ENCODE measurements at regions not wholly inside any gene's neighbourhood (a gene's known extent, or its start where the extent isn't known, plus 50 kb on each side); places are given as distances from the start of the nearest gene placed in this dataset.

DNA sequence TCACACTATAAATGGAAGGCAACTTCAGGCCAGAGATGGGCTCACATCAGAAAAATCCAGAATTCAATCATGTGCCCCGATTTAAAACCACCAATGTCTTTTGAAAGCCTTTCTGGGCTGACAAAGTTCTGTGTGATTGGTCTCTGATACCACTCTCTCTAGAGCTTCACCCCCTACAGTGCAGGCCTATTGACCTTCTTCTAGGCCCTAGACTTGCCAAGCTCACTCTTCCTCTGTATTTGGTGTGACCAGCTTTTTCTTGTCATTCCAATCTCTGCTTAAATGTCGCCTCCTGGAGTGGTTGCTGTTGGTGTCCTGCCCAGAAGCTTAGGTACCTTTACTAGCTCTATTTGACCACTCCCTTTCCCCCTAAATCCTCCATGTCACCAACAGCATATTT lies 78.7 kb downstream of the GCNT4 start:
- H3K79me2 ChIP-seq (ENCODE audit: insufficient read depth, low read length) = no peaks in the 10 kb centered on the region
- BruUV-seq (replicated peaks) = no TSS peak
- peaks cover 0 to 2% of the 10 kb centered on the region in 2 experiments; a peak in 2 of 4 replicates for H3K4me1 ChIP-seq (ENCODE audit: control insufficient read depth in 1 of 2, insufficient read depth in 2 of 2, low read length in 2 of 2)
- H3K9ac ChIP-seq (ENCODE audit: low read length) = no peak overlapping the region
- DNase-seq (ENCODE audit: low read depth, low spot score) (no peak), ATAC-seq (no peak)
- no peak overlapping the region for H3K27ac ChIP-seq (ENCODE audit: low read depth, low read length)
- H3K4me3 ChIP-seq (replicated peaks in 1 of 2; ENCODE audit: low read depth in 1 of 2, low read length in 2 of 2) = no peak overlapping the region
- CTCF ChIA-PET = no interaction called here
- no peak for TF ChIP-seq ELF1 (IDR thresholded peaks at IDR 0.05; ENCODE audit: borderline replicate concordance, low read depth)
- TF ChIP-seq, protein P1, sequence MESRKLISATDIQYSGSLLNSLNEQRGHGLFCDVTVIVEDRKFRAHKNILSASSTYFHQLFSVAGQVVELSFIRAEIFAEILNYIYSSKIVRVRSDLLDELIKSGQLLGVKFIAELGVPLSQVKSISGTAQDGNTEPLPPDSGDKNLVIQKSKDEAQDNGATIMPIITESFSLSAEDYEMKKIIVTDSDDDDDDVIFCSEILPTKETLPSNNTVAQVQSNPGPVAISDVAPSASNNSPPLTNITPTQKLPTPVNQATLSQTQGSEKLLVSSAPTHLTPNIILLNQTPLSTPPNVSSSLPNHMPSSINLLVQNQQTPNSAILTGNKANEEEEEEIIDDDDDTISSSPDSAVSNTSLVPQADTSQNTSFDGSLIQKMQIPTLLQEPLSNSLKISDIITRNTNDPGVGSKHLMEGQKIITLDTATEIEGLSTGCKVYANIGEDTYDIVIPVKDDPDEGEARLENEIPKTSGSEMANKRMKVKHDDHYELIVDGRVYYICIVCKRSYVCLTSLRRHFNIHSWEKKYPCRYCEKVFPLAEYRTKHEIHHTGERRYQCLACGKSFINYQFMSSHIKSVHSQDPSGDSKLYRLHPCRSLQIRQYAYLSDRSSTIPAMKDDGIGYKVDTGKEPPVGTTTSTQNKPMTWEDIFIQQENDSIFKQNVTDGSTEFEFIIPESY (IDR thresholded peaks at IDR 0.05; ENCODE audit: extremely low read depth, insufficient replicate concordance, low read length) = no peak
- no peak for TF ChIP-seq ZNF274 (IDR thresholded peaks at IDR 0.05; ENCODE audit: low read depth, low read length)
- TF ChIP-seq CBX3 (IDR thresholded peaks at IDR 0.05; ENCODE audit: low read depth) = no peak
- TF ChIP-seq YY1 (IDR thresholded peaks at IDR 0.05; ENCODE audit: extremely low read depth, insufficient replicate concordance, low read depth, low read length) = no peak
- intact Hi-C loops (cut with micrococcal nuclease) = no loop called here
- no peaks in the 10 kb centered on the region for H3K9me3 ChIP-seq (ENCODE audit: control insufficient read depth in 1 of 2, insufficient read depth in 1 of 2, low read depth in 1 of 2, low read length in 2 of 2)
- no peak overlapping the region for H2AFZ ChIP-seq (ENCODE audit: low read depth, low read length, poor library complexity, severe bottlenecking)
- H3K27me3 ChIP-seq (ENCODE audit: insufficient read depth, low read length) = no peaks in the 10 kb centered on the region
- H3K9me2 ChIP-seq (ENCODE audit: insufficient read depth) = no peaks in the 10 kb centered on the region
- POLR2A ChIA-PET = no interaction called here
- RAD21 ChIA-PET (ENCODE audit: low non-redundant PET in 1 of 2, low total read pairs in 2 of 2, uncharacterized antibody in 2 of 2, unreplicated experiment in 2 of 2) = no interaction called here
- no peak overlapping the region for H3K4me2 ChIP-seq (ENCODE audit: low read length)
- H3K36me3 ChIP-seq (ENCODE audit: control insufficient read depth in 1 of 2, insufficient read depth in 2 of 2, low read length in 2 of 2) = no peaks in the 10 kb centered on the region
- no peaks in the 10 kb centered on the region for H4K20me1 ChIP-seq (ENCODE audit: insufficient read depth)

DNA sequence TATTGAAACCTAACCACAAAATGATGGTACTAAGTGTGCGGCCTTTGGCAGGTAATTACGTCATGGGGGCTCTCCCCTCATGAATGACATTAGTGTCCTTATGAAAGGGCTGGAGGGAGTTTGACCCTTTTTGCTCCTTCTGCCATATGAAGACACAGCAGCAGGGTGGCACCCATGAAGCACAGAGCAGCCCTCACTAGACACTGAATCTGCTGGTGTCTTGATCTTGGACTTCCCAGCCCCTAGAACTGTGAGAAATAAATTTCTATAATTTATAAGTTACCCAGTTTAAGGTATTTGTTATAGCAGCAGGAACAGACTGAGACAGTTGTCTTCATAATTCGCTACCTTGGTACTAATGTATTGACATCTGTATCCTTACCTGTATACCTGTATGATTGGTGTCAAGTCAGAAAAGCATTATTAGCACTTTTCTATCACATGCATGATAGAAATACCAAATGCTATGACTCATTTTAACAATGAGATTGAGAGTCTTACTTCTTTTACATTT lies 80.4 kb downstream of the GCNT4 start:
- POLR2A ChIA-PET = no interaction called here
- H3K9me3 ChIP-seq (ENCODE audit: control insufficient read depth in 1 of 2, insufficient read depth in 1 of 2, low read depth in 1 of 2, low read length in 2 of 2) = no peaks in the 10 kb centered on the region
- BruUV-seq (replicated peaks) = no TSS peak
- H3K79me2 ChIP-seq (ENCODE audit: insufficient read depth, low read length) = no peaks in the 10 kb centered on the region
- no peaks in the 10 kb centered on the region for H4K20me1 ChIP-seq (ENCODE audit: insufficient read depth)
- CTCF ChIA-PET = no interaction called here
- RAD21 ChIA-PET (ENCODE audit: low non-redundant PET in 1 of 2, low total read pairs in 2 of 2, uncharacterized antibody in 2 of 2, unreplicated experiment in 2 of 2) = no interaction called here
- DNase-seq (ENCODE audit: low read depth, low spot score) (no peak), ATAC-seq (no peak)
- no peak overlapping the region for H3K4me3 ChIP-seq (replicated peaks in 1 of 2; ENCODE audit: low read depth in 1 of 2, low read length in 2 of 2)
- no peaks in the 10 kb centered on the region for H3K27me3 ChIP-seq (ENCODE audit: insufficient read depth, low read length)
- no peak overlapping the region for H2AFZ ChIP-seq (ENCODE audit: low read depth, low read length, poor library complexity, severe bottlenecking)
- H3K4me2 ChIP-seq (ENCODE audit: low read length) = no peak overlapping the region
- H3K4me1 ChIP-seq (ENCODE audit: control insufficient read depth in 1 of 2, insufficient read depth in 2 of 2, low read length in 2 of 2) = peaks cover 0 to 7% of the 10 kb centered on the region in 2 experiments; a peak in 2 of 4 replicates
- intact Hi-C loops (cut with micrococcal nuclease) = no loop called here
- no peak overlapping the region for H3K9ac ChIP-seq (ENCODE audit: low read length)
- no peaks in the 10 kb centered on the region for H3K36me3 ChIP-seq (ENCODE audit: control insufficient read depth in 1 of 2, insufficient read depth in 2 of 2, low read length in 2 of 2)
- H3K9me2 ChIP-seq (ENCODE audit: insufficient read depth) = no peaks in the 10 kb centered on the region
- H3K27ac ChIP-seq (ENCODE audit: low read depth, low read length) = no peak overlapping the region
- TF ChIP-seq FOSL1 (IDR thresholded peaks at IDR 0.05; ENCODE audit: low read depth) = no peak
- TF ChIP-seq POLR2AphosphoS5 (IDR thresholded peaks at IDR 0.05; ENCODE audit: low read depth, low read length) = no peak
- TF ChIP-seq YY1 (IDR thresholded peaks at IDR 0.05; ENCODE audit: extremely low read depth, insufficient replicate concordance, low read depth, low read length) = no peak
- TF ChIP-seq POLR2A (IDR thresholded peaks at IDR 0.05; ENCODE audit: borderline replicate concordance, extremely low read depth, insufficient read depth, insufficient read length) = no peak
- TF ChIP-seq, protein P2, sequence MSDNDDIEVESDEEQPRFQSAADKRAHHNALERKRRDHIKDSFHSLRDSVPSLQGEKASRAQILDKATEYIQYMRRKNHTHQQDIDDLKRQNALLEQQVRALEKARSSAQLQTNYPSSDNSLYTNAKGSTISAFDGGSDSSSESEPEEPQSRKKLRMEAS (IDR thresholded peaks at IDR 0.05) = no peak
- TF ChIP-seq, protein P3, sequence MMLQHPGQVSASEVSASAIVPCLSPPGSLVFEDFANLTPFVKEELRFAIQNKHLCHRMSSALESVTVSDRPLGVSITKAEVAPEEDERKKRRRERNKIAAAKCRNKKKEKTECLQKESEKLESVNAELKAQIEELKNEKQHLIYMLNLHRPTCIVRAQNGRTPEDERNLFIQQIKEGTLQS (IDR thresholded peaks at IDR 0.05) = no peak
- TF ChIP-seq EGR1 (IDR thresholded peaks at IDR 0.05; ENCODE audit: low read depth) = no peak
- no peak for TF ChIP-seq SP1 (IDR thresholded peaks at IDR 0.05; ENCODE audit: low read depth)
- TF ChIP-seq ZNF274 (IDR thresholded peaks at IDR 0.05; ENCODE audit: low read depth, low read length) = no peak
- TF ChIP-seq, protein P4, sequence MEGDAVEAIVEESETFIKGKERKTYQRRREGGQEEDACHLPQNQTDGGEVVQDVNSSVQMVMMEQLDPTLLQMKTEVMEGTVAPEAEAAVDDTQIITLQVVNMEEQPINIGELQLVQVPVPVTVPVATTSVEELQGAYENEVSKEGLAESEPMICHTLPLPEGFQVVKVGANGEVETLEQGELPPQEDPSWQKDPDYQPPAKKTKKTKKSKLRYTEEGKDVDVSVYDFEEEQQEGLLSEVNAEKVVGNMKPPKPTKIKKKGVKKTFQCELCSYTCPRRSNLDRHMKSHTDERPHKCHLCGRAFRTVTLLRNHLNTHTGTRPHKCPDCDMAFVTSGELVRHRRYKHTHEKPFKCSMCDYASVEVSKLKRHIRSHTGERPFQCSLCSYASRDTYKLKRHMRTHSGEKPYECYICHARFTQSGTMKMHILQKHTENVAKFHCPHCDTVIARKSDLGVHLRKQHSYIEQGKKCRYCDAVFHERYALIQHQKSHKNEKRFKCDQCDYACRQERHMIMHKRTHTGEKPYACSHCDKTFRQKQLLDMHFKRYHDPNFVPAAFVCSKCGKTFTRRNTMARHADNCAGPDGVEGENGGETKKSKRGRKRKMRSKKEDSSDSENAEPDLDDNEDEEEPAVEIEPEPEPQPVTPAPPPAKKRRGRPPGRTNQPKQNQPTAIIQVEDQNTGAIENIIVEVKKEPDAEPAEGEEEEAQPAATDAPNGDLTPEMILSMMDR (IDR thresholded peaks at IDR 0.05 in 2 of 3, conservative IDR thresholded peaks at IDR 0.05 in 1 of 3; ENCODE audit: borderline replicate concordance in 1 of 3, insufficient read depth in 1 of 3, low read depth in 2 of 3, low read length in 2 of 3) = no peak
- no peak for TF ChIP-seq TCF7L2 (IDR thresholded peaks at IDR 0.05; ENCODE audit: borderline replicate concordance, extremely low read depth, insufficient read depth, insufficient read length)
